RPMI7951 (cell line): ENCODE measurements at regions not wholly inside any gene's neighbourhood (a gene's known extent, or its start where the extent isn't known, plus 50 kb on each side); places are given as distances from the start of the nearest gene placed in this dataset.
"Not testable (repeated sequence)": the region's sequence is repeated elsewhere in the genome, so short reads cannot be mapped to it uniquely, and the experiment has no call there.

Source experiments
- DNase-seq: peaks from one replicate; pipeline ENCODE4 v3.0.0-alpha.2; 2012; ENCODE audit warnings: low read depth

DNA sequence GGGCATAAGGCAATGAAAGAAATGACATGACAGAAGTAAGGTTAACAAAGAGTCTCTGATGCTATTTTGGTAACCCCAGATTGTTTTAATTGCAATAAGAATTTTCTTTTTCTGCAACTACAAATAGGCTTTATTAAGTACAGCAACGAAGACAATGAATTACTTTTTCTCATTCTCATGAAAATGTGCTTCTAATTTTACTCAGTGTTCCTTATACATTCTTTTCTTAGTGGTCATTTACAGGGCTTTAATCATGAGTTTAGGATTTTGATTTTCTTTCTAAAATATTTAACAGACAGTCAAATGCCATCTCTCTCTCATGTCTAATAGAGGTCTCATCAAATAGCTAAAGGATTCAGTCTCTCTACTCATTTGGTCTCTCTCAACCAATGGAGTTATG, 452.1 kb downstream of the RAP2B start:
- DNase-seq = no peak

DNA sequence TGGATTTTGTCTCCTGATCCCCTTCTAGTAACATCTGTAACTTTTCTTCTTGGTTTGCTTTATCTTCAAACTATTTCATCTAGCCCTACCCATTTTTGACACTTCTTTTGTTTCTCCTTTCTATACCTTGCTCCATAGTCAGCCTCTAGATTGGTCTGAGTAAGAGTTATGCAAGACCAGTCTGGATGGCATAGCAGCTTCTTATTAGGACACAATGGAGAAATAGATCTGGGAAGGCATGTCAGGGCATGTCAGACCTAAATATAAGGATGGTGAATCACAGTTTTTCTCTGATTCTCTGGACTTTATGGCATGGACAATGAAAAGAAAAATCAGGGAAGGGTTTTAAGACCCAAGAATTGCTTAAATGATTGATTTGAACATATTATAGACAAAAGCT, 452.5 kb downstream of the RAP2B start:
- DNase-seq = no peak

DNA sequence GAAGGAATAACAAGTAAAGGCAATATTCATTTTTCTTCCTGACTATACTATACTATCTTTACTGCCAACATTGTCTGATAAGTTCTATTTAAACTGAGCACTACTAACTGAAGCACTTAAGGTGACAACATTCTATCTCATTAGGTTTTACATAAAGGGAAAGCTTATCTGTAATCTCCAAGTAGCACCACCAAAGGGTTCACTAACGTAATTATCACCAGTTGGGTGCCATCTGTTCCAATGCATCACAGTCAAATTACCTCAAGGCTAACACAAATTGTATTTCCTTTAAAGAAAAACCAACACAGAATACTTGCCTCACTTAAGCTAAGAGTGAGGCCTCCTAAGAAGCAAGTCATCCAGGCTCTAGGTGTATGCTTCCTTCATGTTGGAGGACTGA, 453.8 kb downstream of the RAP2B start:
- DNase-seq = no peak

DNA sequence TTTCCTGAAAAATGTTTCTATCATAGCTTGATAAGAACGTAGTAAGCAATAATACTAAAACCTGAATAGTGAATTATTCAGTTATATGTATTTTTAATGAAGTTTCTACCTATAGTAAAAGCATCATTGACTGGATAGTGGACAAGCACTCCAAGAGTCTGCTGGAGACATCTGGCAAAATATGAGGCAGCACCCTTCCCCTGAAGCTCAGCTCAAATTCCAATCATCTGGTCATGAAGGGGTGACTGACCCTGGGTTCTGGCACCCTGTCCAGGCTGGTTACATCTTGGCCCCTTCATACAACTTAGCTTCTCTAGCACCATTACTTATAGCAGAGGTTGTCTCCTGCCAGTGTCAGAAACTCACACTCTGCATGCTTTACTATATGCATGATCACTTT, 455.4 kb downstream of the RAP2B start:
- DNase-seq = no peak

DNA sequence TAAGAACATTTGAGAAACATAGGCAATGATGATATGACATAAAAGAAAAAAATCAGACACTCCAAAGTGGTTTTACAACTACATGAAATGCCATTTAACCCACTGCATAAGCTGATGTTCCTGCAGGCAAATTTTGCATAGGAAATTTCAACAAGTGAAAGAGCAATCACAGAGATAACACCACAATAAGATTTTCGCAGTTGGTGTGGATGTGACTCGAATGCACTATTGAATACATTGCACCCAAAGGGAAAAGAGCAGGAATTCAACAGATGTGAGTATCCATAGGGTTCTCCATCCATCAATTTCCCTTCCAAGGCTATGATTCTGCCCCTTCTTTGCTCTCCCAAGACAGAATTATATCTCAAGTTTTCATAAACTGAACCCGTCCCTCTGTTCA, 456.1 kb downstream of the RAP2B start:
- no peak for DNase-seq

DNA sequence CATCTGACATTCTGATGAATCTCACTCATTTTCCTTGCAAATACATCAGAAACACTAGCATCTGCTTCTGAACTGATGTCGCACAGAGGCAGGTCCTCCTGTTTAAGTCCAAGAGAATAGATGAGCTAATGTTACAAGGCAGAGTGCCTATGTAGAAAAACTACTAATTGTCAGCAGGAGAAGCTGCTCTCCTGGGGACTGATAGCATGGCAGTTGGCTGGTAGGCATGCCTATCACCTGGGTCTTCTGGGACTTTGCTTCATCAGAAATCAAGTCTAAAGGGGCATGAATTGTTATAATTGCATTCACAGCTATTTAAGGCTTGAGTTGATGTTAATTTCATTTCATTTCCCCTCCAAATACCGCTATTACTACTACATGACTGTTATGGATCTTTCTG, 457.2 kb downstream of the RAP2B start:
- no peak for DNase-seq

DNA sequence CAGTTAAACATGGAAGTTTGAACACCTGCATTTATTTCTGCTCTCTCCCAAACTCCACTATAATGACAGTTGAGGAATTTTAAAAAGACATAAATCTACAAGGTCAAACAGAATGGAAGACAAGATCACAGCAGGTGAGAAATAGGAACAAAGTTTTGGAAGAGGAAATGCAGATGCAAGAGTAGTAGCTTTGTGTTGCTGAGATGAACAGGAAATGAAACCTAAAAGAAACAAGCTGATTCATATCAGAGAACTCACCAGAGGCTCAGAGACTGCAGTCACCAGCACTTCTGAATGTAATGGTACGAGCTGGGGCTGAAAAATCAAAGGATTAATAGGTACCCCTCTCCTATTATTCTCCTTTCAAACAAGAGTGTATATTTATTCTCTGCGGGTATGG, 459.9 kb downstream of the RAP2B start:
- no peak for DNase-seq

DNA sequence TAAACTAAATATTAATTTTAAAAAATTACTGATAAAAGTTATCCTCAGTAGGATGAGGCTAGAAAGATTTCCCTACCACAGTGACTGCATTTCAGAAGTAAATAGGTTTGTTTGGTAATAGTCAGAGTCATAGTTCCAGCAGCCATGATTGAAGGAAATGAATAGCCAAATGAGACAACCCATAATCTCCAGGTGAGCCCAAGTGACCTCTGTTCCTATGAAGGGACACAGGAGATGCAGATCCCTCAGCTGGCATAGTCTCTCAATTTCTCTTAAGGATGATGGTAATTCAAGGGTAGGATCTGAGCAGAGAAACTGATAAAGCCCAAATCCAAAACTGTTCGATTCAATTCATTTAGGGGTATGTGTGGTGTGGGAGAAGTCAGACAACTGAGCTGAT, 461.8 kb downstream of the RAP2B start:
- no peak for DNase-seq

DNA sequence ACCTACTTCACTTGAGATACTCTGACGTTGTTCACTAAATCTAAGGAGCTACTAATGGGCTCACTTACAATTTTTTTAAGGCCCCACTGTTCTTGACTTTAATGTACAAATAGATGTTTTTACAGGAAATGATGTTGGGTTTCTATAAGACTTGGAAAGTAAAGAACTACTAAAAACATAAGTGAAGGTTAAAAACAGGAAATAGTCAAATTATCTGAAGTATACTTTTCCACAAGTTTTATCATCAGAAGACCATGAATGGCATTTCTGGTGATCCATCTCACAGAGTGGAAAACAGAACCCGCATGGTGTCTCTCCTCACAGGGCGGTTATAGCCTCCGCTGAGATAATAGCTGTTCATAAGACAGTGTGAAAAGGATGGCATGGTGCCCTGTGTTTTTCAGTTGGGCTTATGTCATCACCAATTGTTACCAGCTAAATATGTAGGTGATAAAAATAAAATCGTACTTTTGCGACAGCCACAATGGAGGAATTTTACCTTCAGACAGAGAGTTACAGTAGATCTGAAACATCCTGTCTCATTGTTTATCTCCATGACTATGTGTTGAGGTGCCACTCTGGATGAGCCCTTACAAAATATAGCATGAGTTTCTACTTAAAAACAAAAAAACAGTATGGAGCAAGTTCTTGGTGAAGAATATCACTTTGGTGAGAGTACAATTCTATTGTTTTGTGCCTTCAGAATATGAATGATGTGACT, 462.4 kb downstream of the RAP2B start:
- no peak for DNase-seq

DNA sequence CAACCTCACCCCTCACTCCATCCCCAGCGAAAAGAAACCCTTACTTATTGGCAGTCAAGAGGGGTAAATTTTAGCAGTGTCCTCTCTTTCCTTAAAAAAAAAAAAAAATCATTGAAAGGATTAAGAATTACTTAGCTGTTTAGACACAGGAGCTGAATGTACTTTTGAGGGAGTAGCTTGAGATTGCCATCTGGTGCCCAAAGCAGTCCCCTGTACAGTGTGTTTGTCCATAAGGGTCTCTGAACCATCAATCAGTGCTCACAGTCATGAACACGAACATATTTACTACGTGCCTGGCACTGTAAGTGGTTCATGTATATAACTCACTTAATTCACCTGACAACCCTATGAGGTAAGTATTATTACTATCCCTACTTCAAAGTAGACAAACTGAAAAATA, 463.5 kb downstream of the RAP2B start:
- DNase-seq = no peak

DNA sequence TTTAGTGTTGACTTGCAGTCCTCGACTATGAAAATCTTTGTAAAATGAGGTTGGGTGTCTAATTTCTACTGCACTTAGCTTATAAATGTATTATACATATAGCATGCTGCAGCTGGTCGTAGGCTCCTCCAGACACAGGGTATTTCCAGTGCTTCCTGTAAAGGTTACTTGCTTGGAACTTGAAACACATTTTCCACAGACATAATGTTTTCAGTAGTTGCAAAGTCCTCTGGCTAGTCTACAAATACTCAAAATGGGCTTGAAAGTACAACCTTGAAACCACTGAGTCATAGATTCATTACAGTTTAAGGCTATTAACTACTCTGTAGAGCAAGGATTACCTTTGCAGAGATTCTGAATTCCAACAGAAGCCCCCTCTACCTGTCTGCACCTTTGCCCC, 464.1 kb downstream of the RAP2B start:
- no peak for DNase-seq

DNA sequence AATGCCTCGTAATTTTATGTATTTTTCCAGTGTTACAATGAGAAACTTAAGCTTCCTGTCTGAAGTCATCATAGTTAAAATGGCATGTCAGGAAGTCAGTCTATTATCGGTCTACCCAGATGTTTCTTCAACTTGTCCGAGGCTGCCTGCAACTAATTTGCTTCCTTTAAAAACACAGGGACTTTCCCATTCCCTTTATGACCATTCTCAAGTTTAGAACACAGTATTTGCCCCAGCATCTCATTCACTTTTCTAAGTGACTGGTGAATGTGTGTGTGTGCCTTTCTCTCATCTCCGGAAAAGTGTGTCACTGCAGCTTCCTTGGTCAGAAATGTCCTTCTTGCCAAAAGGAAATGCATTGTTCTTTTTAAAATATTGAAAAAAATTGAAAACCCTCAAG, 466.6 kb downstream of the RAP2B start:
- no peak for DNase-seq

DNA sequence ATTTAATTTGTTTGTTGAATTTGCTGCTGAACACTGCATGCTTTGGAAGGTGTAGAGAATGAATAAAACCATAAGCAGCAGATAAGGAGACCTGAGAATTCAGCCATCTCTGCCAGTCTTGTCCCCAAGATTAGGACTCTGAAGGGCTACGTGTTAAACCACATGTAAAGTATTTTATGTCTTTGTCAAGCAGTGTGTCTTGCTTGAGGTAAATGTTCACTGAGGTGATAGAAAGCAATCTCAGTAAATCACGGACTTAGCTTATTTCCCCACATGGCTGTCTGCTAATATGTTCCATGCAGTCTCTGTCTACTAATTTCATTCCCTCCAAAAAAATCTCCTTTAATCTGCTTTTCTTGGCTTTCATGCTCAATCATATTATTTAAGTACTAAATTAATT, 467.1 kb downstream of the RAP2B start:
- DNase-seq = no peak

DNA sequence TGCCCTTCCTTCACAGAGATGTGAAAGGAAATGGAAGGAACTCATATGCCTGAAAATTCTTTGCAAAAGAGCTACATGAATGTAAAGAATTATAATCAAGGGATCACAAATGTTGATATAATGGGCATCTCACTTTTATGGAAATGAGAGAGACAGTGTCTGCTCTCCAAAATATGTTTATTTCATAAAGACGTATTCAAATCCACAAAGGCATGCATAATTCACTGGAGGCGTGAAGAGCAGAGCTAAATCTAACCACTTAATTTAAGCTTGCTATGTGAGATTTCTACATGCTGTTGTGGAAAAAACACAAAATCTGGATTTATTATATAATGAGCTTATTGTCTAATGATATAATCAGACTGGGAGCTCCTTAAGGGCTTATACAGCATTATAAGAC, 469.1 kb downstream of the RAP2B start:
- no peak for DNase-seq

DNA sequence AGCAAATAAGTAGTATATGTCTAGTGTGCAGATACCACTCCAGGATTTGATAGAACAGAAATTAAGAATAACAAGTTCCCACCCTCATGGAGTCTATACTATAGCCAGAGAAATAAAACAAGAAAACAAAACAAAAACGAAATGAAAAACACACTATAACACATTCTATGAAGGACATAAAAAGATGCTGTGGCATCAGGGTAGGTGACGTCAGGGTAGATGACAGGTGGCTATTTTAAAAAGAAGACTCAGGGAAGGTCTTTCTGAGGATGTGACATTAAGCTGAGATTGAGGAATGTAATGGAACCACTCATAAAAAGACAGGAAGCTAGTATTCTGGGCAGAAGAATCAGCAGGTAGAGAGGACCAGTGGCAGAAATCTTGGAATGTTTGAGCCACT, 469.6 kb downstream of the RAP2B start:
- DNase-seq = no peak

DNA sequence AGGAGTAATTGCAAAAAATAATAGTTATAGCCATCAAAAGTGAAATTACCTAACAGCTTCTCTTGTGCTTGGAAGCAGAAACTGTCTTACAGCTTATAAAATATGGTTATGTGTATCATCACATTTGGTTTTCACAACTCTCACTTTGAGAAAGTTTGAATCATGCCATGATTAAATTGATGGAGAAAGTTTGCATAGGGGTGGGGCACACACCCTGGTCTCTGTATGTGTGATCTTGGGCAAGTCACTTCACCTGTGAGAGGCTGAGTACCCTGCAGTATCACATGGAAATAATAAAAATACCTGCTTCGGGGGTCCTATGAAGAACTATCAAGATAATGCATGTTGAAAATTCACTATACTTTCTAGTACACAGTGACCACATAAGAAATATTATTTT, 471.4 kb downstream of the RAP2B start:
- no peak for DNase-seq

DNA sequence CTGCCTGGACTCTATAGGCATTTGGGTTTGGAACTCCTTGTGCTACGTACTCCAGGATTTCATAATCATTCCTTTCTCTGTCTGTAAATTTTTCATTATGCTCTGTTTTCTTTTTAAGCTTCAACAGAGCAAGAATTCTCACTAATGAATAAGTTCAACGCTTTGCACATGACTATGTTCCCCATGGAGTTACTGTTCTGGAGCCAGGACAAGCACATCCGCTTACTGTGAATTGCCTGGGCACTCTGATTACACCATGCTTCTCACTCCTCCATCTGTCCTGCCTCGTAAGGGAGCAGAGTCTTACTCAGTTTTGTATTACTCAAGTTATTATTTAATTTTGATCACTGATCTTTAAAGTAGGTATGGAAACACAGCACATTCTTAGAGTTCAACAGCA, 472.7 kb downstream of the RAP2B start:
- DNase-seq = no peak

DNA sequence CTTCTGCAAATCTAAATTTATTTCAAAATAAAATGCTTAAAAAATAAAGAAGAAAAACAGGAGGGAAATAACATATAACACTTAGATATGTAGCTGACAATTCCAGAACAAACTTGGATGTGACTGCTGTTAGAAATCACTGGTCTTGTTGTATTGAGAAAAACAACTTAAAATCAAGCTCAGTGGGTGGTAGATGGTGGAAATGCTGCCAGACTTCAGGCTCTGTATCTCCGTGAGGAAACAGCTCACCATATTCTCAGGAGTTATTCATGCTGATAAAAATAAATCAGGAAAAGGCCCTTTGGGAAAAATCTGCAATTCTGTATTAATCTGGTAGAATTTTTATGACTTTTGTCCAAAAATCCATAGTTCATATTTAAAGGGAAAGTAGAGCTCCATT, 477.6 kb downstream of the RAP2B start:
- DNase-seq = no peak

DNA sequence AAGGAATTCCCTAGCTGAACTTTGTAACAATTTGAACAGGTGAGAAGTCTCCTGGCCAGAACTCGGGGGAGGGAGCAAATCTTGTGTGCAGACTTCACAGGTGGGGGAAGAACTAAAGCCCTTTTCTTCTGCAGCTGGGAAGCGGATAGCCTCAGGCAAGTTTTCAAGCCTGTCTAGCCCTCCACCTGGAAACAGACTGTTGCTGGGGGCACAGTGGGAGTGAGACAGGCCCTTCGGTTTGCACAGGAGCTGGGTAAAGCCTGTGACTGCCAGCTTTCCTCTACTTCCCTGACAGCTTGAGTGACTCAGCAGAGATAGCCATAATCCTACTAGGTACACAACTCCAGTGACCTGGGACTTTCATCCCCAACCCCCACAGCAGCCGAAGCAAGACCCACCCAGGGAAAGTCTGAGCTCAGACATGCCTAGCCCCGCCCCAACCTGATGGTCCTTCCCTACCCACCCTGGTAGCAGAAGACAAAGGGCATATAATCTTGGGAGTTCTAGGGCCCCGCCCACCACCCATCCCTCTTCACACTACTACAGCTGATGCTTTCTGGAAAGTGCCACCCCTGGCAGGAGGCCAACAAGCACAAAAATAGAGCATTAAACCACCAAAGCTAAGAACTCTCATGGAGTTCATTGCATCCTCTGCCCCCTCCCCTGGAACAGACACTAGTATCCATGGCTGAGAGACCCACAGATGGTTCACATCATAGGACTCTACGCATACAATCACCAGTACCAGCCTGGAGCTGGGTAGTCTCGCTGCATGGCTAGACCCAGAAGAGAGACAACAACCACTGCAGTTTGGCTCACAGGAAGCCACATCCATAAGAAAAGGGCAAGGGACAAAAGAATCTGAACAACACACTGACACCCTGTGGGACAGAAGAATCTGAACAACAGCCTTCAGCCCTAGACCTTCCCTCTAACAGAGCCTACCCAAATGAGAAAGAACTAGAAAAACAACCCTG, 479.0 kb downstream of the RAP2B start:
- DNase-seq = no peak

DNA sequence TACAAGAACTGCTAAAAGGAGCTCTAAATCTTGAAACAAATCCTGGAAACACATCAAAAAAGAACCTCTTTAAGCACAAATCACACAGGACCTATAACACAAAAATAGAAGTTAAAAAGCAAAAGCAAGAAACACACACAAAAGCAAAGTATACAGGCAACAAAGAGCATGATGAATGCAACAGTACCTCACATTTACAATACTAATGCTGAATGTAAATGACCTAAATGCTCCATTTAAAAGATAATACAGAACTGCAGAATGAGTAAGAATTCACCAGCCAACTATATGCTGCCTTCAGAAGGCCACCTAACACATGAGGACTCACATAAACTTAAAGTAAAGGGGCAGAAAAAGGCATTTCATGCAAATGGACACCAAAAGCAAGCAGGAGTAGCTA, 478.6 kb upstream of the ARHGEF26 start:
- not testable (repeated sequence) for DNase-seq

DNA sequence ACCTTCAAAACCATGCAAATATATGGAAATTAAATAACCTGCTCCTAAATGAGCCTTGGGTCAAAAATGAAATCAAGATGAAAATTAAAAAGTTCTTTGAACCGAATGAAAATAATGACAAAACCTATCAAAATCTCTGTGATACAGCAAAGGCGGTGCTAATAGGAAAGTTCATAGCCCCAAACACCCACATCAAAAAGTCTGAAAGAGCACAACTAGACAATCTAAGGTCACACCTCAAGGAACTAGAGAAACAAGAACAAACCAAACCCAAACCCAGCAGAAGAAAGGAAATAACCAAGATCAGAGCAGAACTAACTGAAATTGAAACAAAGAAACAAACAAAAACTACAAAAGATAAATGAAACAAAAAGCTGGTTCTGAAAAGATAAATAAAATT, 477.7 kb upstream of the ARHGEF26 start:
- DNase-seq = not testable (repeated sequence)

DNA sequence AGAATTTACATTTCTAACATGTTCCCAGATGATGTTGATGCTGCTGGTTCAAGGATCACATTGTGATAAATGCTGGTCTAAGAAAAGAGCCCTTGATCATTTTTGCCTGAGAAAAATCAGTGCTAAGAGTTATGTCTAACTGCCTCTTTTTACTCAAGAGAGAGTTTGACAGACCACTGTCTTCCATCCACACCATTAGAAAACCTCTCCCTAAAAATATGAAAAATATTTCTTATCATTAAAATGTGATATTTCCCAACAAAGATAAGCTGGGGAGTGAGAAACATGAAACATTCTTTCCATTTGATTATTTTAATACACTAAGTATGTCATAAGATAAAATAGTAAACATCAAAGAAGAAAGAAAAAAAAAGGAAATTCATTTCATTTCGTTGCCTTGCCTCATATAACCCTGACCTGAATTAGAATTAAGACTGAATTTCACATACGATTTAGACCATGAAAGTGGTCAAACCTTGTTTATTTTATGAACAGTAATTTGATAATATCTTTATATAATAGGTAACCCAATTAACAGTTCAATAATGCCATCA, 471.8 kb upstream of the ARHGEF26 start:
- no peak for DNase-seq

DNA sequence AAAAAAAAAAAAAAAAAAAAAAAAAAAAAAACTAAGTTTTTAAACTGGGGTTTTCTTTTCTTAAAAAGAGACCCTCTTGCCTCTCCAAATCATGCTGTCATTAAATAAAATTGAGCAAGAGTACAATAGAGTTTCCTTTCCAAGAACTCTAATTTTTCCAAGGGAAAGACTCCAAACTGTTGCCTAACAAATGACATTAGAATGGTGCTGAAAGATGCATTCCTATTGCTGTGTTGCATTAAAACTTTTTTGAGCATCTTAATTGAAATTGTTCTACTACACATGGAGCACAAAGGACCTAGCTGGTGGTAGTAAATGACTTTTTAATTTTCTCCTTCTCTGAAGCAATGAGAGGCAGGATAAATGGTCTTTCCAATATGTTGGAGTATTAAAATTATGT, 469.1 kb upstream of the ARHGEF26 start:
- DNase-seq = no peak
